Endothelial cell of umbilical vein (primary cell): ENCODE measurements at regions not wholly inside any gene's neighbourhood (a gene's known extent, or its start where the extent isn't known, plus 50 kb on each side); places are given as distances from the start of the nearest gene placed in this dataset.

Experiments
- CTCF ChIP-seq, 2 donors: IDR thresholded peaks; 1 replicate in 1 of 2; 2 replicates in 1 of 2; pipeline ENCODE4 v1.5.1; 2011; ENCODE audit warnings: low read length in 2 of 2, mild to moderate bottlenecking in 2 of 2, moderate library complexity in 2 of 2, control low read depth in 1 of 2, inconsistent platforms in 1 of 2, low read depth in 1 of 2; ENCODE audit not compliant: insufficient read depth in 1 of 2; ENCODE audit errors: extremely low read depth in 1 of 2
- EZH2 ChIP-seq: IDR thresholded peaks from 2 replicates; pipeline ENCODE4 v1.6.1; 2012; ENCODE audit warnings: borderline replicate concordance, low read depth, mild to moderate bottlenecking, moderate library complexity, low read length, inconsistent platforms; ENCODE audit not compliant: severe bottlenecking

- no peak for TF ChIP-seq CTCF (IDR thresholded peaks at IDR 0.05; ENCODE audit: extremely low read depth in 1 of 2, insufficient read depth in 1 of 2, low read depth in 1 of 2, low read length in 2 of 2)
- no peak for TF ChIP-seq EZH2
Observed at GRCh38 chr7:117949232-117949631, 76.0 kb upstream of the CTTNBP2 start.
